Heart right ventricle (tissue), 16 donors: ENCODE measurements at regions not wholly inside any gene's neighbourhood (a gene's known extent, or its start where the extent isn't known, plus 50 kb on each side); places are given as distances from the start of the nearest gene placed in this dataset.

Experiments used
- ATAC-seq, 8 donors: fragments of 200-7000 bp; cut with Tn5 transposase; one replicate each; pipeline ENCODE4 v1.9.1; 2020; ENCODE audit warnings: mild to moderate bottlenecking in 8 of 8, moderate library complexity in 8 of 8, moderate number of reproducible peaks in 1 of 8
- DNase-seq, 2 donors: peaks; one replicate each; pipeline ENCODE4 v3.0.0-alpha.2; 2020
- H3K27ac ChIP-seq, 10 donors: fragments of 200-600 bp; sonication (generic) in 2 of 10; one replicate each; pipeline versions ENCODE4 v1.5.0 to v1.8.0; 2020 to 2022; ENCODE audit warnings: mild to moderate bottlenecking in 3 of 10
- H3K27me3 ChIP-seq, 7 donors: fragments of 200-600 bp; one replicate each; pipeline ENCODE4 v1.8.0; 2021 to 2022; ENCODE audit warnings: mild to moderate bottlenecking in 2 of 7
- H3K36me3 ChIP-seq, 9 donors: fragments of 200-600 bp; sonication (generic) in 1 of 9; one replicate each; pipeline versions ENCODE4 v1.5.0 to v1.8.0; 2020 to 2022; ENCODE audit warnings: mild to moderate bottlenecking in 2 of 9
- H3K4me1 ChIP-seq, 9 donors: fragments of 200-600 bp; sonication (generic) in 1 of 9; one replicate each; pipeline versions ENCODE4 v1.5.0 to v1.8.0; 2020 to 2022; ENCODE audit warnings: mild to moderate bottlenecking in 4 of 9
- H3K4me3 ChIP-seq, 10 donors: fragments of 200-600 bp; sonication (generic) in 2 of 10; one replicate each; pipeline versions ENCODE4 v1.5.0 to v1.8.0; 2020 to 2022; ENCODE audit warnings: mild to moderate bottlenecking in 7 of 10, moderate library complexity in 2 of 10
- H3K9me3 ChIP-seq, 11 donors: fragments of 200-600 bp in 10 of 11; sonication (generic) in 2 of 11; one replicate each; pipeline versions ENCODE4 v1.5.0 to v1.8.0; 2013 to 2022; ENCODE audit warnings: mild to moderate bottlenecking in 2 of 11, control low read depth in 1 of 11, moderate library complexity in 1 of 11
- CTCF ChIP-seq, 9 donors: fragments of 200-600 bp; sonication (generic) in 2 of 9; IDR thresholded peaks; one replicate each; pipeline versions ENCODE4 v1.5.0 to v1.8.0; 2021 to 2022; ENCODE audit warnings: antibody characterized with exemption in 9 of 9, mild to moderate bottlenecking in 5 of 9, moderate library complexity in 1 of 9
- WGBS, 2 donors: extraction: QIAGEN DNeasy Blood & Tissue Kit; methylation state at CpG; one replicate each; pipeline ENCODE4 v1.1.7; 2013; ENCODE audit warnings: inconsistent platforms in 1 of 2; 5-methylcytosine and 5-hydroxymethylcytosine counted together
- intact Hi-C, 10 donors: fragments of 100-400 bp; cut with DNase I; formaldehyde crosslinking; loops; one replicate each; pipeline versions ENCODE4 v1.11.1 to v1.14.2; 2022
- donor health status: Arrhythmogenic right ventricular cardiomyopathy.
- donor health status: ischemic (EF 13 %, LVEDD 7.1; RV severe dilation, severe dysfunction).
- donor health status: healthy with polysubstance abuse.
- donor health status: DM: no; HTN: yes; CAD: no.
- donor health status: DM: no; HTN: no; CAD: no.
- donor health status: ischemic (EF 25% LVEDD 6.9; RV normal size, moderate dysfunction).
- donor health status: ischemic (EF 25% LVEDD 5.7; RV mildly dilated, moderate dysfunction).
- donor health status: healthy.
- donor health status: DM: yes; HTN: yes; CAD: no.
- donor health status: Ischemic cardiomyopathy.
- donor health status: ischemic (EF 35%, LVEDD 5.7; RV mildly dilated, moderate dysfunction).
- donor health status: nonischemic (EF 11% LVEDD 7.7; RV severe dilation, severe dysfunction).
- donor health status: DM: yes; HTN: yes; CAD: no.
- donor health status: PGD.
- donor health status: ischemic (EF 29% LVEDD 5.4; RV normal size, mild dysfunction).
- donor health status: nonischemic (EF 23%, LVEDD 6.1; RV moderate dilation, normal function).

GRCh38 chr2:16198166-16198912, 258.0 kb downstream of the MYCN start:
- no peaks in the 10 kb centered on the region for H3K27me3 ChIP-seq
- no peak overlapping the region for H3K4me3 ChIP-seq
- ATAC-seq, result no peak
- peaks cover 0 to 4% (median 0%) of the 10 kb centered on the region in 11 donors for H3K9me3 ChIP-seq
- H3K27ac ChIP-seq, result no peak overlapping the region
- intact Hi-C loops, result no loop called here
- no peaks in the 10 kb centered on the region for H3K4me1 ChIP-seq
- no peak for TF ChIP-seq CTCF (IDR thresholded peaks at IDR 0.05)
- DNase-seq, result no peak
- no peaks in the 10 kb centered on the region for H3K36me3 ChIP-seq
- WGBS, 2 donors, result 83 to 87% methylated on average over 9 of the region's 9 CpGs

GRCh38 chr2:16197504-16198147, 257.3 kb downstream of the MYCN start:
- Histone ChIP-seq H3K9me3 (peaks cover 0 to 4% (median 0%) of the 10 kb centered on the region in 11 donors), H3K4me3 (no peak overlapping the region), H3K27ac (no peak overlapping the region), H3K27me3 (no peaks in the 10 kb centered on the region), H3K36me3 (no peaks in the 10 kb centered on the region), H3K4me1 (no peaks in the 10 kb centered on the region)
- intact Hi-C loops, result no loop called here
- DNase-seq, result no peak
- TF ChIP-seq CTCF (IDR thresholded peaks at IDR 0.05), result no peak
- WGBS, 2 donors, result 86 to 87% methylated on average over 8 of the region's 8 CpGs
- no peak for ATAC-seq

- H3K27ac ChIP-seq, result no peak overlapping the region
- no peak for ATAC-seq
- no peaks in the 10 kb centered on the region for H3K4me1 ChIP-seq
- no peaks in the 10 kb centered on the region for H3K36me3 ChIP-seq
- H3K9me3 ChIP-seq, result peaks cover 0 to 4% (median 0%) of the 10 kb centered on the region in 11 donors
- H3K27me3 ChIP-seq, result no peaks in the 10 kb centered on the region
- H3K4me3 ChIP-seq, result no peak overlapping the region
- intact Hi-C loops, result no loop called here
- TF ChIP-seq CTCF (IDR thresholded peaks at IDR 0.05), result no peak
- no peak for DNase-seq
- WGBS, 2 donors, result 90 to 92% methylated on average over 15 of the region's 15 CpGs
These were observed 256.5 kb downstream of the MYCN start for GRCh38 chr2:16196687-16197503.

GRCh38 chr2:16195681-16196070, 255.3 kb downstream of the MYCN start:
- no peaks in the 10 kb centered on the region for H3K27me3 ChIP-seq
- intact Hi-C loops, result no loop called here
- no peak overlapping the region for H3K27ac ChIP-seq
- WGBS, 2 donors, result 84 to 97% methylated on average over 6 of the region's 6 CpGs
- no peaks in the 10 kb centered on the region for H3K4me1 ChIP-seq
- no peaks in the 10 kb centered on the region for H3K36me3 ChIP-seq
- no peak for ATAC-seq
- no peak for TF ChIP-seq CTCF (IDR thresholded peaks at IDR 0.05)
- peaks cover 0 to 4% (median 0%) of the 10 kb centered on the region in 11 donors for H3K9me3 ChIP-seq
- no peak overlapping the region for H3K4me3 ChIP-seq
- DNase-seq, result no peak
